CD4-positive, CD25-positive, alpha-beta regulatory T cell (primary cell): ENCODE measurements at regions not wholly inside any gene's neighbourhood (a gene's known extent, or its start where the extent isn't known, plus 50 kb on each side); places are given as distances from the start of the nearest gene placed in this dataset.

ENCODE experiments used
- ATAC-seq, 2 donors: fragments of 150-1000 bp; cut with Tn5 transposase; one replicate each; pipeline ENCODE4 v1.10.0; 2021; ENCODE audit warnings: low read depth in 2 of 2, moderate number of reproducible peaks in 2 of 2, moderate library complexity in 1 of 2
- DNase-seq, 3 donors: peaks; one replicate each; pipeline versions ENCODE4 v3.0.0 to v3.0.0-alpha.2; 2012 to 2022; ENCODE audit warnings: mixed read lengths in 1 of 3
- H3K27ac ChIP-seq: one replicate; pipeline ENCODE4 v1.7.0; 2013; ENCODE audit warnings: mild to moderate bottlenecking, low read length; ENCODE audit not compliant: insufficient read depth, poor library complexity, severe bottlenecking
- H3K27me3 ChIP-seq: one replicate; pipeline ENCODE4 v1.7.0; 2013; ENCODE audit warnings: low read length; ENCODE audit not compliant: control insufficient read depth, insufficient read depth
- H3K36me3 ChIP-seq: one replicate; pipeline ENCODE4 v1.7.0; 2013; ENCODE audit warnings: mild to moderate bottlenecking, low read length, moderate library complexity; ENCODE audit not compliant: control insufficient read depth, insufficient read depth
- H3K4me1 ChIP-seq: 2 replicates; pipeline ENCODE4 v1.7.0; 2013; ENCODE audit warnings: mild to moderate bottlenecking, low read length; ENCODE audit not compliant: insufficient read depth, control insufficient read depth, poor library complexity, severe bottlenecking
- H3K4me3 ChIP-seq: one replicate; pipeline ENCODE4 v1.7.0; 2013; ENCODE audit warnings: low read depth, mild to moderate bottlenecking, low read length, moderate library complexity
- H3K9me3 ChIP-seq, 2 experiments: 1 replicate in 1 of 2; 2 replicates in 1 of 2; pipeline ENCODE4 v1.7.0; 2013; ENCODE audit warnings: low read length in 2 of 2, mild to moderate bottlenecking in 1 of 2, moderate library complexity in 1 of 2; ENCODE audit not compliant: control insufficient read depth in 2 of 2
- H3K27ac Mint-ChIP-seq, 3 donors: one replicate each; pipeline ENCODE4 v1.8.0; 2020 to 2022; ENCODE audit warnings: mild to moderate bottlenecking in 3 of 3, mixed read lengths in 3 of 3, moderate library complexity in 2 of 3
- H3K27me3 Mint-ChIP-seq: one replicate; pipeline ENCODE4 v1.8.0; 2022; ENCODE audit warnings: mild to moderate bottlenecking, mixed read lengths
- H3K36me3 Mint-ChIP-seq: one replicate; pipeline ENCODE4 v1.8.0; 2020; ENCODE audit warnings: mixed read lengths
- H3K4me1 Mint-ChIP-seq, 4 donors: one replicate each; pipeline ENCODE4 v1.8.0; 2020 to 2022; ENCODE audit warnings: mixed read lengths in 4 of 4, mild to moderate bottlenecking in 1 of 4
- H3K4me3 Mint-ChIP-seq, 4 donors: one replicate each; pipeline ENCODE4 v1.8.0; 2020 to 2022; ENCODE audit warnings: mild to moderate bottlenecking in 4 of 4, mixed read lengths in 4 of 4, moderate library complexity in 3 of 4
- H3K9me3 Mint-ChIP-seq, 7 donors: one replicate each; pipeline ENCODE4 v1.8.0; 2020 to 2022; ENCODE audit warnings: mixed read lengths in 7 of 7, mild to moderate bottlenecking in 3 of 7, moderate library complexity in 2 of 7

- Mint-ChIP-seq H3K27ac (no peak overlapping the region), H3K4me1 (peaks cover 0 to 2% (median 0%) of the 10 kb centered on the region in 4 donors), H3K4me3 (no peak overlapping the region), H3K27me3 (no peaks in the 10 kb centered on the region), H3K36me3 (no peaks in the 10 kb centered on the region), H3K9me3 (peaks cover 0 to 29% (median 10%) of the 10 kb centered on the region in 7 donors)
- Histone ChIP-seq H3K36me3 (no peaks in the 10 kb centered on the region), H3K4me1 (no peaks in the 10 kb centered on the region), H3K27me3 (no peaks in the 10 kb centered on the region), H3K4me3 (no peak overlapping the region), H3K27ac (no peak overlapping the region), H3K9me3 (peaks cover 0 to 6% of the 10 kb centered on the region in 2 experiments)
- no peak for DNase-seq
- no peak for ATAC-seq
Observed at GRCh38 chr5:4780633-4781032, 359.5 kb upstream of the ADAMTS16 start.

GRCh38 chr5:4781299-4781698 lies 358.8 kb upstream of the ADAMTS16 start:
- Histone ChIP-seq H3K27ac (no peak overlapping the region), H3K27me3 (no peaks in the 10 kb centered on the region), H3K9me3 (peaks cover 0 to 8% of the 10 kb centered on the region in 2 experiments), H3K4me3 (no peak overlapping the region), H3K36me3 (no peaks in the 10 kb centered on the region), H3K4me1 (no peaks in the 10 kb centered on the region)
- DNase-seq = no peak
- ATAC-seq = no peak
- Mint-ChIP-seq H3K27me3 (no peaks in the 10 kb centered on the region), H3K27ac (no peak overlapping the region), H3K9me3 (peaks cover 3 to 26% (median 10%) of the 10 kb centered on the region in 7 donors), H3K4me1 (peaks cover 0 to 2% (median 0%) of the 10 kb centered on the region in 4 donors), H3K4me3 (no peak overlapping the region), H3K36me3 (no peaks in the 10 kb centered on the region)

GRCh38 chr5:4785971-4786370 lies 354.2 kb upstream of the ADAMTS16 start:
- Histone ChIP-seq H3K27me3 (no peaks in the 10 kb centered on the region), H3K4me3 (no peak overlapping the region), H3K9me3 (peaks cover 0 to 8% of the 10 kb centered on the region in 2 experiments), H3K4me1 (no peaks in the 10 kb centered on the region), H3K36me3 (no peaks in the 10 kb centered on the region), H3K27ac (no peak overlapping the region)
- Mint-ChIP-seq H3K36me3 (no peaks in the 10 kb centered on the region), H3K4me1 (peaks cover 0 to 2% (median 0%) of the 10 kb centered on the region in 4 donors), H3K4me3 (no peak overlapping the region), H3K27me3 (no peaks in the 10 kb centered on the region), H3K9me3 (peaks cover 4 to 18% (median 8%) of the 10 kb centered on the region in 7 donors), H3K27ac (no peak overlapping the region)
- DNase-seq (no peak), ATAC-seq (no peak)

- DNase-seq (no peak), ATAC-seq (no peak)
- no peaks in the 10 kb centered on the region for H3K4me1 Mint-ChIP-seq
- no peak overlapping the region for H3K27ac ChIP-seq
- H3K9me3 Mint-ChIP-seq = peaks cover 0 to 25% (median 2%) of the 10 kb centered on the region in 7 donors
- no peaks in the 10 kb centered on the region for H3K36me3 ChIP-seq
- no peak overlapping the region for H3K4me3 ChIP-seq
- no peaks in the 10 kb centered on the region for H3K27me3 ChIP-seq
- H3K36me3 Mint-ChIP-seq = no peaks in the 10 kb centered on the region
- no peaks in the 10 kb centered on the region for H3K9me3 ChIP-seq
- H3K4me1 ChIP-seq = no peaks in the 10 kb centered on the region
- H3K4me3 Mint-ChIP-seq = no peak overlapping the region
- no peaks in the 10 kb centered on the region for H3K27me3 Mint-ChIP-seq
- H3K27ac Mint-ChIP-seq = no peak overlapping the region
Observed at GRCh38 chr5:4797445-4797844, 342.7 kb upstream of the ADAMTS16 start.

- H3K27me3 ChIP-seq = no peaks in the 10 kb centered on the region
- H3K4me3 Mint-ChIP-seq = no peak overlapping the region
- no peaks in the 10 kb centered on the region for H3K4me1 ChIP-seq
- peaks cover 0 to 5% of the 10 kb centered on the region in 2 experiments for H3K9me3 ChIP-seq
- H3K4me3 ChIP-seq = no peak overlapping the region
- peaks cover 0 to 4% (median 0%) of the 10 kb centered on the region in 4 donors for H3K4me1 Mint-ChIP-seq
- no peak overlapping the region for H3K27ac ChIP-seq
- no peaks in the 10 kb centered on the region for H3K36me3 Mint-ChIP-seq
- no peaks in the 10 kb centered on the region for H3K36me3 ChIP-seq
- peaks cover 4 to 37% (median 7%) of the 10 kb centered on the region in 7 donors for H3K9me3 Mint-ChIP-seq
- DNase-seq = no peak
- H3K27me3 Mint-ChIP-seq = no peaks in the 10 kb centered on the region
- ATAC-seq = no peak
- no peak overlapping the region for H3K27ac Mint-ChIP-seq
Observed at GRCh38 chr5:4802044-4802443, 338.1 kb upstream of the ADAMTS16 start.

- H3K4me1 ChIP-seq = no peaks in the 10 kb centered on the region
- no peak overlapping the region for H3K4me3 ChIP-seq
- no peaks in the 10 kb centered on the region for H3K36me3 ChIP-seq
- Mint-ChIP-seq H3K4me1 (peaks cover 0 to 4% (median 0%) of the 10 kb centered on the region in 4 donors), H3K4me3 (no peak overlapping the region), H3K36me3 (no peaks in the 10 kb centered on the region), H3K9me3 (peaks cover 1 to 26% (median 11%) of the 10 kb centered on the region in 7 donors), H3K27ac (no peak overlapping the region), H3K27me3 (no peaks in the 10 kb centered on the region)
- peaks cover 0 to 5% of the 10 kb centered on the region in 2 experiments for H3K9me3 ChIP-seq
- no peak for ATAC-seq
- no peak for DNase-seq
- no peak overlapping the region for H3K27ac ChIP-seq
- no peaks in the 10 kb centered on the region for H3K27me3 ChIP-seq
Observed at GRCh38 chr5:4804691-4805360, 335.3 kb upstream of the ADAMTS16 start.

GRCh38 chr5:4815002-4815401 lies 325.1 kb upstream of the ADAMTS16 start:
- Histone ChIP-seq H3K4me1 (no peaks in the 10 kb centered on the region), H3K9me3 (peaks cover 0 to 3% of the 10 kb centered on the region in 2 experiments), H3K27ac (no peak overlapping the region), H3K4me3 (no peak overlapping the region), H3K36me3 (no peaks in the 10 kb centered on the region), H3K27me3 (no peaks in the 10 kb centered on the region)
- Mint-ChIP-seq H3K36me3 (no peaks in the 10 kb centered on the region), H3K9me3 (peaks cover 4 to 18% (median 9%) of the 10 kb centered on the region in 7 donors), H3K4me3 (no peak overlapping the region), H3K4me1 (no peaks in the 10 kb centered on the region), H3K27ac (no peak overlapping the region), H3K27me3 (no peaks in the 10 kb centered on the region)
- ATAC-seq (no peak), DNase-seq (no peak)

- Histone ChIP-seq H3K9me3 (peaks cover 0 to 3% of the 10 kb centered on the region in 2 experiments), H3K4me3 (no peak overlapping the region), H3K27me3 (no peaks in the 10 kb centered on the region), H3K36me3 (no peaks in the 10 kb centered on the region), H3K4me1 (no peaks in the 10 kb centered on the region), H3K27ac (no peak overlapping the region)
- no peak overlapping the region for H3K4me3 Mint-ChIP-seq
- DNase-seq = no peak
- no peaks in the 10 kb centered on the region for H3K36me3 Mint-ChIP-seq
- H3K4me1 Mint-ChIP-seq = no peaks in the 10 kb centered on the region
- H3K27ac Mint-ChIP-seq = no peak overlapping the region
- H3K27me3 Mint-ChIP-seq = no peaks in the 10 kb centered on the region
- H3K9me3 Mint-ChIP-seq = peaks cover 2 to 11% (median 6%) of the 10 kb centered on the region in 7 donors
- ATAC-seq = no peak
Observed at GRCh38 chr5:4817767-4818166, 322.4 kb upstream of the ADAMTS16 start.
